ENCODE measurements at regions not wholly inside any gene's neighbourhood (a gene's known extent, or its start where the extent isn't known, plus 50 kb on each side); places are given as distances from the start of the nearest gene placed in this dataset.

GRCh38 chr10:77711683-77712049, 74.1 kb upstream of the KCNMA1 start:
- Histone ChIP-seq H3K27ac (ENCODE audit: low read depth, low read length) (no peak overlapping the region), H3K36me3 (ENCODE audit: control insufficient read depth in 5 of 5, insufficient read depth in 5 of 5, low read length in 5 of 5) (no peaks in the 10 kb centered on the region), H3K4me3 (ENCODE audit: low read depth in 1 of 5, low read length in 5 of 5) (no peak overlapping the region), H3K27me3 (ENCODE audit: control insufficient read depth in 5 of 5, insufficient read depth in 4 of 5, low read length in 5 of 5) (peaks cover 0 to 44% (median 28%) of the 10 kb centered on the region in 5 donors), H3K9ac (ENCODE audit: low read length in 5 of 5) (no peak overlapping the region), H3K4me1 (ENCODE audit: control insufficient read depth in 5 of 5, insufficient read depth in 5 of 5, low read length in 5 of 5) (peaks cover 0 to 12% (median 9%) of the 10 kb centered on the region in 5 donors), H3K9me3 (ENCODE audit: control insufficient read depth in 5 of 5, low read length in 5 of 5) (no peaks in the 10 kb centered on the region)

- Histone ChIP-seq H3K4me3 (ENCODE audit: low read depth in 1 of 5, low read length in 5 of 5) (peak overlapping the region; percentile 44 to 65 (median 59)), H3K27ac (ENCODE audit: low read depth, low read length) (no peak overlapping the region), H3K9ac (ENCODE audit: low read length in 5 of 5) (peak overlapping the region in 2 of 5 donors; percentile 42 to 56)
These were observed 73.4 kb upstream of the KCNMA1 start for GRCh38 chr10:77710759-77711682.

GRCh38 chr10:77710081-77710551, 72.5 kb upstream of the KCNMA1 start:
- Histone ChIP-seq H3K9me3 (ENCODE audit: control insufficient read depth in 5 of 5, low read length in 5 of 5) (no peaks in the 10 kb centered on the region), H3K9ac (ENCODE audit: low read length in 5 of 5) (no peak overlapping the region), H3K36me3 (ENCODE audit: control insufficient read depth in 5 of 5, insufficient read depth in 5 of 5, low read length in 5 of 5) (no peaks in the 10 kb centered on the region), H3K27me3 (ENCODE audit: control insufficient read depth in 5 of 5, insufficient read depth in 4 of 5, low read length in 5 of 5) (peaks cover 0 to 43% (median 28%) of the 10 kb centered on the region in 5 donors), H3K4me1 (ENCODE audit: control insufficient read depth in 5 of 5, insufficient read depth in 5 of 5, low read length in 5 of 5) (peaks cover 0 to 12% (median 9%) of the 10 kb centered on the region in 5 donors), H3K27ac (ENCODE audit: low read depth, low read length) (no peak overlapping the region), H3K4me3 (ENCODE audit: low read depth in 1 of 5, low read length in 5 of 5) (no peak overlapping the region)

More at GRCh38 chr10:77710759-77711682, 73.4 kb upstream of the KCNMA1 start:
- Histone ChIP-seq H3K9me3 (ENCODE audit: control insufficient read depth in 5 of 5, low read length in 5 of 5) (no peaks in the 10 kb centered on the region), H3K4me1 (ENCODE audit: control insufficient read depth in 5 of 5, insufficient read depth in 5 of 5, low read length in 5 of 5) (peaks cover 0 to 12% (median 9%) of the 10 kb centered on the region in 5 donors), H3K36me3 (ENCODE audit: control insufficient read depth in 5 of 5, insufficient read depth in 5 of 5, low read length in 5 of 5) (no peaks in the 10 kb centered on the region), H3K27me3 (ENCODE audit: control insufficient read depth in 5 of 5, insufficient read depth in 4 of 5, low read length in 5 of 5) (peaks cover 0 to 44% (median 28%) of the 10 kb centered on the region in 5 donors)

- Histone ChIP-seq H3K27ac (ENCODE audit: low read depth, low read length) (no peak overlapping the region), H3K4me3 (ENCODE audit: low read depth in 1 of 5, low read length in 5 of 5) (no peak overlapping the region), H3K27me3 (ENCODE audit: control insufficient read depth in 5 of 5, insufficient read depth in 4 of 5, low read length in 5 of 5) (peaks cover 0 to 24% (median 16%) of the 10 kb centered on the region in 5 donors), H3K4me1 (ENCODE audit: control insufficient read depth in 5 of 5, insufficient read depth in 5 of 5, low read length in 5 of 5) (peaks cover 0 to 12% (median 9%) of the 10 kb centered on the region in 5 donors), H3K9me3 (ENCODE audit: control insufficient read depth in 5 of 5, low read length in 5 of 5) (peaks cover 0 to 5% (median 0%) of the 10 kb centered on the region in 5 donors), H3K36me3 (ENCODE audit: control insufficient read depth in 5 of 5, insufficient read depth in 5 of 5, low read length in 5 of 5) (no peaks in the 10 kb centered on the region), H3K9ac (ENCODE audit: low read length in 5 of 5) (no peak overlapping the region)
These were observed 70.0 kb upstream of the KCNMA1 start for GRCh38 chr10:77707570-77707969.

- H3K9ac ChIP-seq (ENCODE audit: low read length in 5 of 5): no peak overlapping the region
- peaks cover 0 to 5% (median 0%) of the 10 kb centered on the region in 5 donors for H3K9me3 ChIP-seq (ENCODE audit: control insufficient read depth in 5 of 5, low read length in 5 of 5)
- no peak overlapping the region for H3K4me3 ChIP-seq (ENCODE audit: low read depth in 1 of 5, low read length in 5 of 5)
- no peaks in the 10 kb centered on the region for H3K4me1 ChIP-seq (ENCODE audit: control insufficient read depth in 5 of 5, insufficient read depth in 5 of 5, low read length in 5 of 5)
- no peaks in the 10 kb centered on the region for H3K27me3 ChIP-seq (ENCODE audit: control insufficient read depth in 5 of 5, insufficient read depth in 4 of 5, low read length in 5 of 5)
- H3K27ac ChIP-seq (ENCODE audit: low read depth, low read length): no peak overlapping the region
- no peaks in the 10 kb centered on the region for H3K36me3 ChIP-seq (ENCODE audit: control insufficient read depth in 5 of 5, insufficient read depth in 5 of 5, low read length in 5 of 5)
These were observed 64.6 kb upstream of the KCNMA1 start for GRCh38 chr10:77702166-77702565.

- no peak overlapping the region for H3K27ac ChIP-seq (ENCODE audit: low read depth, low read length)
- peaks cover 0 to 5% (median 0%) of the 10 kb centered on the region in 5 donors for H3K9me3 ChIP-seq (ENCODE audit: control insufficient read depth in 5 of 5, low read length in 5 of 5)
- no peak overlapping the region for H3K4me3 ChIP-seq (ENCODE audit: low read depth in 1 of 5, low read length in 5 of 5)
- no peaks in the 10 kb centered on the region for H3K4me1 ChIP-seq (ENCODE audit: control insufficient read depth in 5 of 5, insufficient read depth in 5 of 5, low read length in 5 of 5)
- no peaks in the 10 kb centered on the region for H3K36me3 ChIP-seq (ENCODE audit: control insufficient read depth in 5 of 5, insufficient read depth in 5 of 5, low read length in 5 of 5)
- H3K9ac ChIP-seq (ENCODE audit: low read length in 5 of 5): no peak overlapping the region
- H3K27me3 ChIP-seq (ENCODE audit: control insufficient read depth in 5 of 5, insufficient read depth in 4 of 5, low read length in 5 of 5): no peaks in the 10 kb centered on the region
These were observed 62.5 kb upstream of the KCNMA1 start for GRCh38 chr10:77700086-77700485.

- H3K36me3 ChIP-seq (ENCODE audit: control insufficient read depth in 5 of 5, insufficient read depth in 5 of 5, low read length in 5 of 5): no peaks in the 10 kb centered on the region
- no peak overlapping the region for H3K4me3 ChIP-seq (ENCODE audit: low read depth in 1 of 5, low read length in 5 of 5)
- H3K9me3 ChIP-seq (ENCODE audit: control insufficient read depth in 5 of 5, low read length in 5 of 5): peaks cover 0 to 5% (median 0%) of the 10 kb centered on the region in 5 donors
- no peaks in the 10 kb centered on the region for H3K27me3 ChIP-seq (ENCODE audit: control insufficient read depth in 5 of 5, insufficient read depth in 4 of 5, low read length in 5 of 5)
- H3K27ac ChIP-seq (ENCODE audit: low read depth, low read length): no peak overlapping the region
- no peaks in the 10 kb centered on the region for H3K4me1 ChIP-seq (ENCODE audit: control insufficient read depth in 5 of 5, insufficient read depth in 5 of 5, low read length in 5 of 5)
- H3K9ac ChIP-seq (ENCODE audit: low read length in 5 of 5): no peak overlapping the region
These were observed 61.6 kb upstream of the KCNMA1 start for GRCh38 chr10:77699080-77699645.

- H3K4me1 ChIP-seq (ENCODE audit: control insufficient read depth in 5 of 5, insufficient read depth in 5 of 5, low read length in 5 of 5): no peaks in the 10 kb centered on the region
- no peak overlapping the region for H3K9ac ChIP-seq (ENCODE audit: low read length in 5 of 5)
- H3K9me3 ChIP-seq (ENCODE audit: control insufficient read depth in 5 of 5, low read length in 5 of 5): no peaks in the 10 kb centered on the region
- no peak overlapping the region for H3K4me3 ChIP-seq (ENCODE audit: low read depth in 1 of 5, low read length in 5 of 5)
- no peak overlapping the region for H3K27ac ChIP-seq (ENCODE audit: low read depth, low read length)
- no peaks in the 10 kb centered on the region for H3K27me3 ChIP-seq (ENCODE audit: control insufficient read depth in 5 of 5, insufficient read depth in 4 of 5, low read length in 5 of 5)
- H3K36me3 ChIP-seq (ENCODE audit: control insufficient read depth in 5 of 5, insufficient read depth in 5 of 5, low read length in 5 of 5): no peaks in the 10 kb centered on the region
These were observed 60.8 kb upstream of the KCNMA1 start for GRCh38 chr10:77698267-77698931.

GRCh38 chr10:77696584-77696983, 59.0 kb upstream of the KCNMA1 start:
- Histone ChIP-seq H3K9me3 (ENCODE audit: control insufficient read depth in 5 of 5, low read length in 5 of 5) (no peaks in the 10 kb centered on the region), H3K4me1 (ENCODE audit: control insufficient read depth in 5 of 5, insufficient read depth in 5 of 5, low read length in 5 of 5) (no peaks in the 10 kb centered on the region), H3K27me3 (ENCODE audit: control insufficient read depth in 5 of 5, insufficient read depth in 4 of 5, low read length in 5 of 5) (no peaks in the 10 kb centered on the region), H3K4me3 (ENCODE audit: low read depth in 1 of 5, low read length in 5 of 5) (no peak overlapping the region), H3K36me3 (ENCODE audit: control insufficient read depth in 5 of 5, insufficient read depth in 5 of 5, low read length in 5 of 5) (no peaks in the 10 kb centered on the region), H3K27ac (ENCODE audit: low read depth, low read length) (no peak overlapping the region), H3K9ac (ENCODE audit: low read length in 5 of 5) (no peak overlapping the region)

- Histone ChIP-seq H3K4me3 (ENCODE audit: low read depth in 1 of 5, low read length in 5 of 5) (no peak overlapping the region), H3K4me1 (ENCODE audit: control insufficient read depth in 5 of 5, insufficient read depth in 5 of 5, low read length in 5 of 5) (no peaks in the 10 kb centered on the region), H3K27me3 (ENCODE audit: control insufficient read depth in 5 of 5, insufficient read depth in 4 of 5, low read length in 5 of 5) (no peaks in the 10 kb centered on the region), H3K9ac (ENCODE audit: low read length in 5 of 5) (no peak overlapping the region), H3K9me3 (ENCODE audit: control insufficient read depth in 5 of 5, low read length in 5 of 5) (no peaks in the 10 kb centered on the region), H3K36me3 (ENCODE audit: control insufficient read depth in 5 of 5, insufficient read depth in 5 of 5, low read length in 5 of 5) (no peaks in the 10 kb centered on the region), H3K27ac (ENCODE audit: low read depth, low read length) (no peak overlapping the region)
These were observed 57.6 kb upstream of the KCNMA1 start for GRCh38 chr10:77695186-77695585.
